HUES48 (cell line): ENCODE measurements at regions not wholly inside any gene's neighbourhood (a gene's known extent, or its start where the extent isn't known, plus 50 kb on each side); places are given as distances from the start of the nearest gene placed in this dataset.
"Not testable (repeated sequence)": the region's sequence is repeated elsewhere in the genome, so short reads cannot be mapped to it uniquely, and the experiment has no call there.

Experiments
- H3K27ac ChIP-seq: one replicate; pipeline ENCODE4 v1.7.0; 2013; ENCODE audit warnings: low read depth, low read length, inconsistent platforms
- H3K27me3 ChIP-seq: 2 replicates; pipeline ENCODE4 v1.6.1; 2013; ENCODE audit warnings: mild to moderate bottlenecking, low read length; ENCODE audit not compliant: control insufficient read depth, insufficient read depth
- H3K36me3 ChIP-seq: 2 replicates; pipeline ENCODE4 v1.6.1; 2013; ENCODE audit warnings: low read length; ENCODE audit not compliant: control insufficient read depth, insufficient read depth
- H3K4me1 ChIP-seq: 2 replicates; pipeline ENCODE4 v1.6.1; 2013; ENCODE audit warnings: mild to moderate bottlenecking, low read length; ENCODE audit not compliant: control insufficient read depth, insufficient read depth
- H3K4me3 ChIP-seq: 2 replicates; pipeline ENCODE4 v1.5.1; 2013; ENCODE audit warnings: mild to moderate bottlenecking, low read depth, low read length
- H3K9ac ChIP-seq: 2 replicates; pipeline ENCODE4 v1.6.1; 2013; ENCODE audit warnings: mild to moderate bottlenecking, low read depth, low read length, moderate library complexity
- H3K9me3 ChIP-seq: 2 replicates; pipeline ENCODE4 v1.6.1; 2013; ENCODE audit warnings: low read length; ENCODE audit not compliant: control insufficient read depth, insufficient read depth

GRCh38 chr2:118763797-118764196, 83.7 kb downstream of the EN1 start:
- Histone ChIP-seq H3K9ac (no peak overlapping the region), H3K4me1 (peaks cover 6% of the 10 kb centered on the region; the same call in 1 of the 2 replicates), H3K4me3 (no peak overlapping the region), H3K27ac (no peak overlapping the region), H3K36me3 (no peaks in the 10 kb centered on the region), H3K27me3 (peaks cover 50% of the 10 kb centered on the region), H3K9me3 (no peaks in the 10 kb centered on the region)

- H3K27me3 ChIP-seq, result peaks cover 45% of the 10 kb centered on the region
- no peak overlapping the region for H3K4me3 ChIP-seq
- no peaks in the 10 kb centered on the region for H3K9me3 ChIP-seq
- H3K9ac ChIP-seq, result no peak overlapping the region
- H3K27ac ChIP-seq, result no peak overlapping the region
- no peaks in the 10 kb centered on the region for H3K36me3 ChIP-seq
- peaks cover 6% of the 10 kb centered on the region; the same call in 1 of the 2 replicates for H3K4me1 ChIP-seq
These were observed 85.2 kb downstream of the EN1 start for GRCh38 chr2:118762290-118762689.

- Histone ChIP-seq H3K9me3 (no peaks in the 10 kb centered on the region), H3K27ac (no peak overlapping the region), H3K27me3 (peaks cover 44% of the 10 kb centered on the region), H3K36me3 (no peaks in the 10 kb centered on the region), H3K4me1 (peaks cover 6% of the 10 kb centered on the region; the same call in 1 of the 2 replicates), H3K4me3 (no peak overlapping the region), H3K9ac (no peak overlapping the region)
These were observed 85.7 kb downstream of the EN1 start for GRCh38 chr2:118761771-118762170.

- no peak overlapping the region for H3K4me3 ChIP-seq
- no peaks in the 10 kb centered on the region for H3K9me3 ChIP-seq
- peaks cover 16% of the 10 kb centered on the region for H3K4me1 ChIP-seq
- no peak overlapping the region for H3K27ac ChIP-seq
- H3K36me3 ChIP-seq, result no peaks in the 10 kb centered on the region
- peaks cover 8% of the 10 kb centered on the region; the same call in 1 of the 2 replicates for H3K27me3 ChIP-seq
- H3K9ac ChIP-seq, result no peak overlapping the region
These were observed 91.5 kb downstream of the EN1 start for GRCh38 chr2:118755901-118756300.

- Histone ChIP-seq H3K27me3 (peaks cover 8% of the 10 kb centered on the region; the same call in 1 of the 2 replicates), H3K36me3 (no peaks in the 10 kb centered on the region), H3K4me1 (peaks cover 16% of the 10 kb centered on the region), H3K27ac (no peak overlapping the region), H3K9me3 (no peaks in the 10 kb centered on the region), H3K9ac (no peak overlapping the region), H3K4me3 (no peak overlapping the region)
These were observed 92.1 kb downstream of the EN1 start for GRCh38 chr2:118755384-118755783.

- no peaks in the 10 kb centered on the region for H3K9me3 ChIP-seq
- H3K4me1 ChIP-seq, result peaks cover 16% of the 10 kb centered on the region
These were observed 94.6 kb downstream of the EN1 start for GRCh38 chr2:118752762-118753429.

GRCh38 chr2:118750959-118751565, 96.4 kb downstream of the EN1 start:
- no peak overlapping the region for H3K27ac ChIP-seq
- no peak overlapping the region for H3K4me3 ChIP-seq
- H3K36me3 ChIP-seq, result no peaks in the 10 kb centered on the region
- H3K4me1 ChIP-seq, result peaks cover 8% of the 10 kb centered on the region
- peaks cover 4% of the 10 kb centered on the region; the same call in 1 of the 2 replicates for H3K9me3 ChIP-seq
- H3K27me3 ChIP-seq, result peaks cover 8% of the 10 kb centered on the region; the same call in 1 of the 2 replicates
- H3K9ac ChIP-seq, result no peak overlapping the region

More at GRCh38 chr2:118752762-118753429, 94.6 kb downstream of the EN1 start:
- Histone ChIP-seq H3K27me3 (peaks cover 8% of the 10 kb centered on the region; the same call in 1 of the 2 replicates), H3K9ac (no peak overlapping the region), H3K4me3 (no peak overlapping the region), H3K27ac (no peak overlapping the region), H3K36me3 (no peaks in the 10 kb centered on the region)

- Histone ChIP-seq H3K4me1 (no peaks in the 10 kb centered on the region), H3K36me3 (no peaks in the 10 kb centered on the region), H3K9ac (no peak overlapping the region), H3K27me3 (no peaks in the 10 kb centered on the region), H3K9me3 (peaks cover 20% of the 10 kb centered on the region), H3K27ac (no peak overlapping the region), H3K4me3 (no peak overlapping the region)
These were observed 99.1 kb downstream of the EN1 start for GRCh38 chr2:118748245-118748885.

- Histone ChIP-seq H3K27ac (no peak overlapping the region), H3K4me3 (no peak overlapping the region), H3K27me3 (no peaks in the 10 kb centered on the region), H3K9me3 (peaks cover 20% of the 10 kb centered on the region), H3K9ac (no peak overlapping the region), H3K4me1 (no peaks in the 10 kb centered on the region), H3K36me3 (no peaks in the 10 kb centered on the region)
These were observed 99.8 kb downstream of the EN1 start for GRCh38 chr2:118747637-118748036.

GRCh38 chr2:118747066-118747465, 100.4 kb downstream of the EN1 start:
- Histone ChIP-seq H3K27me3 (no peaks in the 10 kb centered on the region), H3K36me3 (no peaks in the 10 kb centered on the region), H3K4me1 (no peaks in the 10 kb centered on the region), H3K9me3 (peaks cover 20% of the 10 kb centered on the region), H3K9ac (no peak overlapping the region), H3K4me3 (no peak overlapping the region), H3K27ac (no peak overlapping the region)

- not testable (repeated sequence) for H3K4me1 ChIP-seq, H3K4me3 ChIP-seq, H3K36me3 ChIP-seq, H3K27ac ChIP-seq, H3K27me3 ChIP-seq, H3K9ac ChIP-seq
- peaks cover 20% of the 10 kb centered on the region for H3K9me3 ChIP-seq
These were observed 102.7 kb downstream of the EN1 start for GRCh38 chr2:118744682-118745181.
